Omental fat pad (tissue), 3 donors: ENCODE measurements at regions not wholly inside any gene's neighbourhood (a gene's known extent, or its start where the extent isn't known, plus 50 kb on each side); places are given as distances from the start of the nearest gene placed in this dataset.
"Not testable (repeated sequence)": the region's sequence is repeated elsewhere in the genome, so short reads cannot be mapped to it uniquely, and the experiment has no call there.

ENCODE experiments used
- ATAC-seq: fragments of 150-250 bp; one replicate; pipeline ENCODE4 v1.9.1; 2016; ENCODE audit warnings: mild to moderate bottlenecking, moderate library complexity; ENCODE audit not compliant: low FRiP score
- DNase-seq: peaks from one replicate; pipeline ENCODE4 v3.0.0-alpha.2; 2019; ENCODE audit warnings: low spot score
- CTCF ChIP-seq, 3 donors: fragments of 450-650 bp; IDR thresholded peaks; one replicate each; pipeline ENCODE4 v1.5.1; 2016 to 2017; ENCODE audit warnings: antibody characterized with exemption in 3 of 3, mild to moderate bottlenecking in 3 of 3, moderate library complexity in 2 of 3

- ATAC-seq = no peak
- DNase-seq = no peak
- TF ChIP-seq CTCF (IDR thresholded peaks at IDR 0.05) = no peak
These were observed 320.2 kb upstream of the SFSWAP start for GRCh38 chr12:131390412-131391334.

GRCh38 chr12:131391399-131391798 is 319.5 kb upstream of the SFSWAP start:
- no peak for TF ChIP-seq CTCF (IDR thresholded peaks at IDR 0.05)
- no peak for DNase-seq
- no peak for ATAC-seq

- not testable (repeated sequence) for ATAC-seq, DNase-seq
These were observed 316.1 kb upstream of the SFSWAP start for GRCh38 chr12:131394752-131395151.

- ATAC-seq = not testable (repeated sequence)
These were observed 315.6 kb upstream of the SFSWAP start for GRCh38 chr12:131395209-131395684.

GRCh38 chr12:131395971-131396573 is 314.8 kb upstream of the SFSWAP start:
- ATAC-seq (no peak), DNase-seq (no peak)
- TF ChIP-seq CTCF (IDR thresholded peaks at IDR 0.05) = no peak

More at GRCh38 chr12:131395209-131395684, 315.6 kb upstream of the SFSWAP start:
- not testable (repeated sequence) for DNase-seq

GRCh38 chr12:131397493-131398181 is 313.3 kb upstream of the SFSWAP start:
- ATAC-seq (no peak), DNase-seq (no peak)
- TF ChIP-seq CTCF (IDR thresholded peaks at IDR 0.05) = no peak

GRCh38 chr12:131399000-131399399 is 311.9 kb upstream of the SFSWAP start:
- no peak for ATAC-seq
- no peak for DNase-seq
- no peak for TF ChIP-seq CTCF (IDR thresholded peaks at IDR 0.05)

GRCh38 chr12:131400668-131401294 is 310.1 kb upstream of the SFSWAP start:
- not testable (repeated sequence) for ATAC-seq, DNase-seq

- not testable (repeated sequence) for DNase-seq
- ATAC-seq = peak; percentile 88
These were observed 308.8 kb upstream of the SFSWAP start for GRCh38 chr12:131401907-131402633.
